GM12878 (cell line): ENCODE measurements at regions not wholly inside any gene's neighbourhood (a gene's known extent, or its start where the extent isn't known, plus 50 kb on each side); places are given as distances from the start of the nearest gene placed in this dataset.

ENCODE experiments used
- ATAC-seq: fragments of 200-7000 bp; cut with Tn5 transposase; 3 replicates; pipeline ENCODE4 v1.9.1; 2020; ENCODE audit warnings: mild to moderate bottlenecking, moderate library complexity
- BruUV-seq: library from RNA; stranded (reverse); fragments of 400-500 nt; replicated peaks from 2 replicates; lab custom pipeline; 2021; lab: Mats Ljungman, UMichigan
- CTCF ChIA-PET: fragments of 300-600 bp; sonication (Branson Sonifier 250); formaldehyde crosslinking; extraction: SDS; loops from one replicate; lab custom pipeline; 2021; ENCODE audit warnings: inconsistent platforms; lab: Yijun Ruan, JAX
- POLR2A ChIA-PET: fragments of 350-600 bp; formaldehyde crosslinking; extraction: SDS; loops from one replicate; lab custom pipeline; 2021; ENCODE audit warnings: inconsistent platforms; lab: Charles Lee
- RAD21 ChIA-PET: fragments of 300-600 bp; sonication (Branson Sonifier 250); formaldehyde crosslinking; loops from one replicate; lab custom pipeline; 2023; ENCODE audit warnings: antibody characterized with exemption; ENCODE audit not compliant: unreplicated experiment; lab: Charles Lee
- SMC1A ChIA-PET: fragments of 300-600 bp; sonication (Branson Sonifier 250); formaldehyde crosslinking; loops from one replicate; lab custom pipeline; 2023; ENCODE audit not compliant: unreplicated experiment, uncharacterized antibody; lab: Charles Lee
- DNase-seq: peaks from one replicate; pipeline ENCODE4 v3.0.0-alpha.2; 2011; ENCODE audit warnings: low read depth, low spot score
- FAIRE-seq: peaks from 3 replicates; lab custom pipeline; 2011; peaks lifted over from hg19 to GRCh38; lab: Jason Lieb, UNC
- H2AFZ ChIP-seq: 2 replicates; pipeline ENCODE4 v1.6.0; 2011; ENCODE audit warnings: low read depth, low read length, control low read depth; ENCODE audit not compliant: control insufficient read depth
- H3K27ac ChIP-seq: 2 replicates; pipeline ENCODE4 v1.5.1; 2011; ENCODE audit warnings: control low read depth; ENCODE audit not compliant: control insufficient read depth, insufficient read depth
- H3K27me3 ChIP-seq, 2 experiments: replicated peaks in 1 of 2; 2 replicates each; pipeline versions ENCODE4 v1.6.0 to v1.6.1; 2011; ENCODE audit warnings: low read length in 1 of 2; ENCODE audit not compliant: control insufficient read depth in 2 of 2, insufficient read depth in 2 of 2
- H3K36me3 ChIP-seq, 2 experiments: 2 replicates each; pipeline ENCODE4 v1.5.1; 2011; ENCODE audit warnings: low read length in 1 of 2; ENCODE audit not compliant: control insufficient read depth in 2 of 2, insufficient read depth in 2 of 2
- H3K4me1 ChIP-seq: 2 replicates; pipeline ENCODE4 v1.6.1; 2011; ENCODE audit warnings: mild to moderate bottlenecking, low read length, moderate library complexity, mixed read lengths; ENCODE audit not compliant: control insufficient read depth, insufficient read depth
- H3K4me2 ChIP-seq: 2 replicates; pipeline ENCODE4 v1.6.0; 2011; ENCODE audit warnings: control low read depth; ENCODE audit not compliant: control insufficient read depth, insufficient read depth
- H3K4me3 ChIP-seq: fragments of 200-600 bp; sonication (generic); 2 replicates; pipeline ENCODE4 v1.5.1; 2016
- H3K79me2 ChIP-seq: 2 replicates; pipeline ENCODE4 v1.6.0; 2011; ENCODE audit warnings: low read length; ENCODE audit not compliant: control insufficient read depth, insufficient read depth
- H3K9ac ChIP-seq: 2 replicates; pipeline ENCODE4 v1.8.0; 2011; ENCODE audit warnings: low read length, control low read depth, mixed read lengths; ENCODE audit not compliant: control insufficient read depth, insufficient read depth
- H3K9me3 ChIP-seq: replicated peaks from 3 replicates; pipeline ENCODE4 v1.5.1; 2011; ENCODE audit warnings: mild to moderate bottlenecking, low read length; ENCODE audit not compliant: control insufficient read depth, insufficient read depth
- H4K20me1 ChIP-seq: 2 replicates; pipeline ENCODE4 v1.6.0; 2011; ENCODE audit not compliant: control insufficient read depth, insufficient read depth
- ATF3 ChIP-seq: IDR thresholded peaks from 2 replicates; pipeline ENCODE4 v1.6.1; 2011; ENCODE audit warnings: low read depth, mild to moderate bottlenecking, low read length, moderate library complexity, borderline replicate concordance; ENCODE audit errors: extremely low read depth
- BMI1 ChIP-seq: fragments of 450-650 bp; IDR thresholded peaks from 2 replicates; pipeline ENCODE4 v1.6.1; 2016; ENCODE audit warnings: mild to moderate bottlenecking, moderate library complexity, borderline replicate concordance
- CBX5 ChIP-seq: sonication (generic); IDR thresholded peaks from 2 replicates; pipeline ENCODE4 v1.6.1; 2016; ENCODE audit warnings: low read depth, moderate library complexity, mild to moderate bottlenecking, inconsistent platforms
- ESRRA ChIP-seq: IDR thresholded peaks from 2 replicates; pipeline ENCODE4 v1.6.1; 2012; ENCODE audit warnings: mild to moderate bottlenecking, low read length, improper control_type of control experiment
- FOXM1 ChIP-seq: IDR thresholded peaks from 2 replicates; pipeline ENCODE4 v1.6.1; 2012; ENCODE audit warnings: low read depth, mild to moderate bottlenecking, inconsistent platforms, low read length, moderate library complexity
- MEF2B ChIP-seq: fragments of 450-650 bp; IDR thresholded peaks from 2 replicates; pipeline ENCODE4 v1.6.1; 2018; ENCODE audit warnings: mild to moderate bottlenecking, moderate library complexity; ENCODE audit not compliant: partially characterized antibody, poor library complexity, severe bottlenecking
- NBN ChIP-seq: fragments of 450-650 bp; IDR thresholded peaks from 2 replicates; pipeline ENCODE4 v1.6.1; 2016
- PAX5 ChIP-seq: IDR thresholded peaks from 2 replicates; pipeline ENCODE4 v1.6.1; 2011; ENCODE audit warnings: low read depth, low read length, borderline replicate concordance
- RAD51 ChIP-seq: fragments of 450-650 bp; IDR thresholded peaks from 2 replicates; pipeline ENCODE4 v1.6.1; 2016; ENCODE audit warnings: moderate library complexity, mild to moderate bottlenecking, inconsistent platforms
- RELB ChIP-seq: fragments of 450-650 bp; IDR thresholded peaks from 2 replicates; pipeline ENCODE4 v1.6.1; 2017; ENCODE audit warnings: low read depth, mild to moderate bottlenecking, moderate library complexity
- STAT3 ChIP-seq: IDR thresholded peaks from 2 replicates; pipeline ENCODE4 v1.6.1; 2011; ENCODE audit warnings: low read depth, low read length, improper control_type of control experiment
- USF2 ChIP-seq: IDR thresholded peaks from 2 replicates; pipeline ENCODE4 v1.6.1; 2011; ENCODE audit warnings: low read depth, low read length, improper control_type of control experiment, borderline replicate concordance
- YBX1 ChIP-seq: fragments of 450-650 bp; IDR thresholded peaks from 2 replicates; pipeline ENCODE4 v1.6.1; 2016; ENCODE audit warnings: antibody characterized with exemption
- ZNF24 ChIP-seq: fragments of 450-650 bp; IDR thresholded peaks from 2 replicates; pipeline ENCODE4 v1.6.1; 2017; ENCODE audit warnings: antibody characterized with exemption, mild to moderate bottlenecking
- ZNF622 ChIP-seq: fragments of 450-650 bp; IDR thresholded peaks from 2 replicates; pipeline ENCODE4 v1.6.1; 2017; ENCODE audit warnings: mild to moderate bottlenecking, inconsistent platforms
- WGBS: methylation state at CpG from one replicate; pipeline ENCODE4 v1.1.6; 2016; ENCODE audit warnings: low lambda C conversion rate; ENCODE audit not compliant: insufficient replicate concordance, insufficient coverage; ENCODE audit errors: missing lambda C conversion rate; 5-methylcytosine and 5-hydroxymethylcytosine counted together
- in situ Hi-C: fragments of 300-500 bp; cut with MboI; formaldehyde crosslinking; loops from 9 replicates; pipeline ENCODE4 v1.14.3; 2018; ENCODE audit warnings: mixed read lengths
- intact Hi-C: fragments of 100-400 bp; cut with micrococcal nuclease; formaldehyde crosslinking; loops from one replicate; pipeline ENCODE4 v1.14.2; 2022; ENCODE audit not compliant: unreplicated experiment
- TF ChIP-seq, protein P1 (sequence below): IDR thresholded peaks from 2 replicates; pipeline ENCODE4 v1.6.1; 2011; ENCODE audit warnings: mild to moderate bottlenecking, low read depth, low read length, moderate library complexity; ENCODE audit not compliant: insufficient replicate concordance

DNA sequence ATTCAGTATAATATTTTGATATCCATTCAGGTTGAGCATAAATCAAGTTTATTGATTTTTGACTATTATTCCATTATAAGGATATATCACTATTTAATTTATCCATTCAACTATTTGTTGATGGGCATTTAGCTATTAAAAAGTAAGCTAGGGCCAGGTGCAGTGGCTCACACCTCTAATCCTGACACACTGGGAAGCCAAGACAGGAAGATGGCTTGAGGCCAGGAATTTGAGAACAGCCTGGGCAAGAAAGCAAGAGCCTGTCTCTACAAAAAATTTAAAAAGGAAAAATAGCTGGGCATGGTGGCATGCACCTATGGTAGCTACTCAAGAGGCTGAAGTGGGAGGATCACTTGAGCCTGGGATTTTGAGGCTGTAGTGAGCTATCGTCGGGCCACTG lies 183.5 kb downstream of the HNMT start:
- FAIRE-seq: no peak
- Histone ChIP-seq H3K4me1 (no peaks in the 10 kb centered on the region), H3K79me2 (no peaks in the 10 kb centered on the region), H3K27me3 (no peaks in the 10 kb centered on the region), H3K4me3 (no peak overlapping the region), H3K9me3 (no peaks in the 10 kb centered on the region), H2AFZ (no peak overlapping the region), H3K9ac (no peak overlapping the region), H3K36me3 (no peaks in the 10 kb centered on the region), H4K20me1 (no peaks in the 10 kb centered on the region), H3K27ac (no peak overlapping the region), H3K4me2 (no peak overlapping the region)
- ChIA-PET CTCF (no interaction called here), SMC1A (interaction anchor here (0.6 to 1.0 kb wide), 2 partner anchors 17 to 45 kb away, joined by 3 to 4 read pairs; no protein-coding TSS in a partner anchor), POLR2A (no interaction called here), RAD21 (no interaction called here)
- intact Hi-C loops: no loop called here
- TF ChIP-seq ESRRA (no peak), YBX1 (no peak), ZNF24 (no peak), BMI1 (no peak)
- BruUV-seq: no TSS peak
- in situ Hi-C loops: no loop called here
- no peak for ATAC-seq
- DNase-seq: no peak
- 100% methylated on average over 2 of the region's 2 CpGs for WGBS

GRCh38 chr2:138155304-138155703 lies 191.0 kb downstream of the HNMT start:
- 0% methylated on average over 1 of the region's 1 CpG for WGBS
- BruUV-seq: no TSS peak
- CTCF ChIA-PET: interaction anchor here (0.6 kb wide), 1 partner anchor 343 kb away, joined by 3 read pairs; no protein-coding TSS in a partner anchor
- ATAC-seq (peak; percentile 40; the same call in 2 of the 3 replicates), FAIRE-seq (no peak), DNase-seq (no peak)
- no peak overlapping the region for H2AFZ ChIP-seq
- SMC1A ChIA-PET: no interaction called here
- no peak for TF ChIP-seq FOXM1
- TF ChIP-seq STAT3: no peak
- no peak for TF ChIP-seq ATF3
- no peak for TF ChIP-seq MEF2B
- no peak for TF ChIP-seq CBX5
- TF ChIP-seq USF2: no peak
- TF ChIP-seq RAD51: no peak
- TF ChIP-seq, protein P1, sequence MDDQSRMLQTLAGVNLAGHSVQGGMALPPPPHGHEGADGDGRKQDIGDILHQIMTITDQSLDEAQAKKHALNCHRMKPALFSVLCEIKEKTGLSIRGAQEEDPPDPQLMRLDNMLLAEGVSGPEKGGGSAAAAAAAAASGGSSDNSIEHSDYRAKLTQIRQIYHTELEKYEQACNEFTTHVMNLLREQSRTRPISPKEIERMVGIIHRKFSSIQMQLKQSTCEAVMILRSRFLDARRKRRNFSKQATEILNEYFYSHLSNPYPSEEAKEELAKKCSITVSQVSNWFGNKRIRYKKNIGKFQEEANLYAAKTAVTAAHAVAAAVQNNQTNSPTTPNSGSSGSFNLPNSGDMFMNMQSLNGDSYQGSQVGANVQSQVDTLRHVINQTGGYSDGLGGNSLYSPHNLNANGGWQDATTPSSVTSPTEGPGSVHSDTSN: no peak
- no peak for TF ChIP-seq RELB
- TF ChIP-seq NBN: no peak
- no peak for TF ChIP-seq PAX5
- no peak for TF ChIP-seq ZNF622
- H3K4me2 ChIP-seq: no peak overlapping the region
- RAD21 ChIA-PET: no interaction called here
- in situ Hi-C loops (no loop called here), intact Hi-C loops (no loop called here)
- no peak overlapping the region for H3K9ac ChIP-seq
- no peak overlapping the region for H3K4me3 ChIP-seq
- POLR2A ChIA-PET: no interaction called here
- no peaks in the 10 kb centered on the region for H3K36me3 ChIP-seq
- no peaks in the 10 kb centered on the region for H3K27me3 ChIP-seq
- H4K20me1 ChIP-seq: no peaks in the 10 kb centered on the region
- H3K27ac ChIP-seq: no peak overlapping the region
- H3K9me3 ChIP-seq: no peaks in the 10 kb centered on the region
- H3K4me1 ChIP-seq: no peaks in the 10 kb centered on the region
- no peaks in the 10 kb centered on the region for H3K79me2 ChIP-seq
